ENCODE measurements at regions not wholly inside any gene's neighbourhood (a gene's known extent, or its start where the extent isn't known, plus 50 kb on each side); places are given as distances from the start of the nearest gene placed in this dataset.

- in situ Hi-C loops (cut with MboI; ENCODE audit: low sequenced_read_pairs, unreplicated experiment), result no loop called here
- TF ChIP-seq CTCF (IDR thresholded peaks at IDR 0.05; ENCODE audit: borderline replicate concordance, control extremely low read depth, extremely low read depth, insufficient read depth, missing control alignments), result no peak
- no peak for DNase-seq (ENCODE audit: low spot score)
These were observed 64.6 kb upstream of the UST start for GRCh38 chr6:148682252-148682651.

GRCh38 chr6:148682990-148683389 is 63.8 kb upstream of the UST start:
- in situ Hi-C loops (cut with MboI; ENCODE audit: low sequenced_read_pairs, unreplicated experiment), result no loop called here
- no peak for TF ChIP-seq CTCF (IDR thresholded peaks at IDR 0.05; ENCODE audit: borderline replicate concordance, control extremely low read depth, extremely low read depth, insufficient read depth, missing control alignments)

GRCh38 chr6:148689168-148689567 is 57.7 kb upstream of the UST start:
- no peak for TF ChIP-seq CTCF (IDR thresholded peaks at IDR 0.05; ENCODE audit: borderline replicate concordance, control extremely low read depth, extremely low read depth, insufficient read depth, missing control alignments)
- in situ Hi-C loops (cut with MboI; ENCODE audit: low sequenced_read_pairs, unreplicated experiment), result no loop called here
- no peak for DNase-seq (ENCODE audit: low spot score)

More at GRCh38 chr6:148682990-148683389, 63.8 kb upstream of the UST start:
- DNase-seq (ENCODE audit: low spot score), result no peak

GRCh38 chr6:148693882-148694484 is 52.8 kb upstream of the UST start:
- TF ChIP-seq CTCF (IDR thresholded peaks at IDR 0.05; ENCODE audit: borderline replicate concordance, control extremely low read depth, extremely low read depth, insufficient read depth, missing control alignments), result no peak
- in situ Hi-C loops (cut with MboI; ENCODE audit: low sequenced_read_pairs, unreplicated experiment), result no loop called here
- no peak for DNase-seq (ENCODE audit: low spot score)
